RPMI8226 (cell line): ENCODE measurements at regions not wholly inside any gene's neighbourhood (a gene's known extent, or its start where the extent isn't known, plus 50 kb on each side); places are given as distances from the start of the nearest gene placed in this dataset.
A peak's percentile ranks its signal among the peaks of the same experiment; 100 is the strongest.
"Not testable (repeated sequence)": the region's sequence is repeated elsewhere in the genome, so short reads cannot be mapped to it uniquely, and the experiment has no call there.

Source experiments
- DNase-seq: peaks from one replicate; pipeline ENCODE4 v3.0.0-alpha.2; 2015

DNA sequence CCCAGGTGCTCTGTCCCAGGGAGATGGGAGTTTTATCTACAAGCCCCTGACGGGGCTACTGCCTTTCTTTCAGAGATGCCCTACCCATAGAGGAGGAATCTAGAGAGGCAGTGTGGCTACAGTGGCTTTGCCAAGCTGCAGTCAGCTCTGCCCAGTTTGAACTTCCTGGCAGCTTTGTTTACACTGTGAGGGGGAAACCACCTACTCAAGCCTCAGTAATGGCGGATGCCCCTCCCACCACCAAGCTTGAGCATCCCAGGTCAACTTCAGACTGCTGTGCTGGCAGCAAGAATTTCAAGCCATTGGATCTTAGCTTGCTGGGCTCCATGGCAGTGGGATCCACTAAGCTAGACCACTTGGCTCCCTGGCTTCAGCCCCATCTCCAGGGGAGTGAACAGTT is 53.1 kb upstream of the TMEM252 start:
- peak; percentile 8 for DNase-seq

DNA sequence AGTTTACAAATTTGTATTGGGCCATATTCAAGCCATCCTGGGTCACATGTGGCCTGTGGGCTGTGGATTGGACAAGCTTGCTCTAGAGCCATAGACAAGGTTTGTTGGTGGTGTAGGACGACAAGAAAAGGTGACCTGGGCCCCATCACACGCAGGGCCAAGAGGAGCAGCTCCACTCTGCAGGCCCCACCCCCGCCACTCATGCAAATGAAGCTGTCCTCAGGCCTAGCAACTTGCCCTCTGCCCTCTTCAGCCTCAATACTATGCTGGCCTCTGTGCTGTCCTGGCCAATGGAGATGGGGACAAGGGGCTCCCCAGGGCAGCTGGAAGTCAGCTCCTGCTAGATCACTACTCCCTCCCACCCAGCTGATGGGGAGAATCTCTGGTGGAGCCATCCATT is 55.2 kb upstream of the TMEM252 start:
- no peak for DNase-seq

DNA sequence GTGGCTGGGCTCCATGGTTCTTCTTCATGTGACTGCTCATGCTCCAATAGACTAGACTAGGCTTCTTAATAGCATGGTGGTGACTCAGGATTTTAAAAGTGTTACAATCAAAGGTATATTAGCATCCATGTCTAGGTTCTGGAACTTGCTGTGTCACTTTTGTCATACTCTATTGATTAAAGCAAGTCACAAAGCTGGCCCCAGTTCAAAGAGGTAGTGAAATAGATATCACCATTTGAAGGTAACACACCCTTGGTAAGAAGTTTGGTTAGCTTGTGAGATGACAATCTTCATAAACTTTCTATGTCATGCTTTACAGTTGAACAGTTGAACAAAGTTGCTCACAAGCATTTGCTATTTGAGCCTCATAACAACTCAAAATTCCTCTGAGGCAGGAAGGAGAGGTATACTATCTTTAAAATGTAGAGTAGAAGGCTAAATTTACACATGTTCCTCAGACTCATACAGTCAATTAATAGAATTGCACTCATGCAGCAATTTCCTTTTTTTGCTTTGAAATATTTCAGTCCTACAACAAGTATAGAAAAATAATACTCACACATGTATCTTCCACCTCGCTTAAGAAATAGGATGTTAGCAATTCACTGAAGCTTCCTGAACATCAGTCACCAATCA is 56.8 kb upstream of the TMEM252 start:
- DNase-seq, result no peak

DNA sequence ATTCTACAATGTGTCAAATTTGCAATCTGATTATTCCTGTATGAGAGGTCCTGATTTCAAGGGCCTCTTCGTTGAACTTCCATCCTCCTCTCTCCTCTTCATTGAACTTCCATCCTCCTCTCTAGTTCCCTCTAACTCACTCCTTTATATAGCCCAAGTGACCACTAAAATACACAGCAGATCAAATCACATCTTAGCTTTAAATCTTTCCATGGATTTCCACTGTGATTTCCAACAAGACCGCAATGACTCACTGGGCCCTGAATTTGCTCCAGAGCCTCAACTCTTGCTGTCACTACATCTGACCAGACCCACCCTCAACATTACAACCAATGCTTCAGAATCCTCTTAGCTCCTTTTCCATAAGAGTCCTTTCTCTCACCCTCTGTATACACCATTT is 59.1 kb upstream of the TMEM252 start:
- DNase-seq, result no peak

DNA sequence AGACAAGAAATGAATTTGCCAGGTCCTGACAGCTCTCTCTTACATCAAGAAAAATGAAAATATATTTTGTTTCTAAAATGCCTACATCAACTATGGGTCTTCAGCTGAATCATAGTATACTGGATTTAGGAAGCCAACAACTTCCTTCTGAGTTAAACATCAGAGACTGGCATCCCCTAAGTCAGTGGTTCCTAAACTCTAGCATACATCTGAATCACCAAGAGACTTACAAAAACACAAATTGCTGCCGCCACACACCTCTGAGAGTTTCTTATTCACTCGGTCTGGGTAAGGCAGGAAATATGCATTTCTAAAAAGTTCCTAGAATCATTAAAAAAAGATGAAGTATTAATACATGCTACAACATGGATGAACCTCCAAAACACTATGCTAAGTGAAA is 60.4 kb upstream of the TMEM252 start:
- no peak for DNase-seq

DNA sequence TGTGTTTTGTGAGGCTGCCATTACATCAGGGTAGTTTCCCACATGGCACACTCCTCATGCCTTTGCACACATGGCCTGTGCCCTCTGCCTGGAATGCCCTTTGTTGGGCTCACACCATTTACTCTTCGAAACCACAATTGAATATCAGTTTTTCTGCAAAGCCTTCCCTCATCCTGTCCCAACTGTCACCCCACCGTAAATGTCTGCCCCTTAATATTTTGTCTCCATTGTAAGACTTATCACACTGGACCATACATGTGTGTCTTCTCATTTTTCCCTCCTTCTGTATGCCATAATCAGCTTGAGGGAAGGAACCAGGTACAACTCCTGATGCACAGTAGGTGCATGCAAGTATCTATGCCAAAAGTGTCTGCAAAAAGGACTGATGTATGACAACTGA is 62.7 kb upstream of the TMEM252 start:
- DNase-seq, result no peak

DNA sequence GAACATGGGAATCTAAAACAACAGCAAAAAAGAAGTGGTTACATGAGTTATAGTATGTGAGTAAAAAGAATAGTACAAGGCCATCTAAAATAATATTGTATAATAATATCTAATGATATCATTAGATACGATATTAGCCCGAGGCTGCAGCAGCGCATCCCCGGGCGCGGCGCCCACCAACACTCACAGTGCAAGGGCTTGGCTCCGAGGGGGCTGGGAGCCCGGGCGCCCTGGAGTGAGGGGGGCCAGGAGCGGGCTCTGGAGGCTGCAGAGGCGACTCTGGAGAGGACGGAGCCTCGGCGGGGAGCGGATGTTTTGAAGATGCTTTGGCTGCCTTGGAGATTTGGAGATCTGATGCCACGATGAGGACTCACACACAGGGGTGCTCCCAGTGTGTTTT is 68.1 kb upstream of the TMEM252 start:
- no peak for DNase-seq

DNA sequence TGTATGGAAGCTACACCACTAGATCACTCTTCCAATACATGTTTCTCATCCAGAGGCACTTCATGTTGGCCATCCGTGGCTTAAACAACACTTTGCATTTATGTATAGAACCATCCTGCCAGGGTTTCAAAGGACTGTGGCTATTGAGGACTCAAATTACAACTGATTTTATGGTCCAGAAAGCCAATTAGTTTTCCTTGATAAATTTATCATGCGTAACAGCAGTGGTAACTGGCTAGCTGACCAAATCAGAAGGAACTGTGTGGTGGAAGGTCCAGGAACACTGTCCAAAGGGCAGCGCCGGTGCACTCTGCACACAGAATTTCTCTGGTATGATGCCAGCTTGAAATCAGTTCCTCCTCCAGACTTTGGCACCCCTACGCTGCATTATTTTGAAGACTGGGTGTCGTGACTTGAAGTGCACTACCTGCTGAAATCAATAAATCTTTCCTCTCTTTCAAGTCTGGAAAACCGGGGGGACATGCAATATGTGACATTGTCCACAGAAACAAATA is 69.3 kb upstream of the TMEM252 start:
- DNase-seq, result no peak

DNA sequence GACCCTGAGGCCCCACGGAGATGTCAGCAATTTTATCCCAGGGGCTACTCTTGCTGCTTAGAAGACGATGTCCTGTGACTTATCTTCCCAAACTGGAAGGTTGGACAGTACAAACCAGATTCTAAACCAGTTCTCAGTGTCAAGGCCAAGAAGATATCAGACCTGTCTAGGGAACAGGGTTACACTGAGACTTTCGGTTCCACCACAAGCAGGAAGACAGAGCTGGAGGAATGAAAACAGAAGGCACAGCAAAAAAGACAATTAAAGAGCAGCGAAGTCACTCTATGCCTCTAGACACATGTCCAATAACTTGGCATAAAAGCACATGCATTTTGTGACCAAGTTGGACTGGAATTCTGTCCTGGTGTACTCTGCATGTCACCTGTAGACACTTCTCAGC is 73.4 kb upstream of the TMEM252 start:
- peak; percentile 51 for DNase-seq

DNA sequence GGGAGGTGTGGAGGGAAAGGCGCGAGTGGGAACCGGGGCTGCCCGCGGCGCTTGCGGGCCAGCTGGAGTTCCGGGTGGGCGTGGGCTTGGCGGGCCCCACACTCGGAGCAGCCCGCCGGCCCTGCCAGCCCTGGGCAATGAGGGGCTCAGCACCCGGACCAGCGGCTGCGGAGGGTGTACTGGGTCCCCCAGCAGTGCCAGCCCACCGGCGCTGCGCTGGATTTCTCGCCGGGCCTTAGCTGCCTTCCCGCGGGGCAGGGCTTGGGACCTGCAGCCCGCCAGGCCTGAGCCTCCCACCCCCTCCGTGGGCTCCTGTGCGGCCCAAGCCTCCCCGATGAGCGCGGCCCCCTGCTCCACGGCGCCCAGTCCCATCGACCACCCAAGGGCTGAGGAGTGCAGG is 76.3 kb upstream of the TMEM252 start:
- not testable (repeated sequence) for DNase-seq

DNA sequence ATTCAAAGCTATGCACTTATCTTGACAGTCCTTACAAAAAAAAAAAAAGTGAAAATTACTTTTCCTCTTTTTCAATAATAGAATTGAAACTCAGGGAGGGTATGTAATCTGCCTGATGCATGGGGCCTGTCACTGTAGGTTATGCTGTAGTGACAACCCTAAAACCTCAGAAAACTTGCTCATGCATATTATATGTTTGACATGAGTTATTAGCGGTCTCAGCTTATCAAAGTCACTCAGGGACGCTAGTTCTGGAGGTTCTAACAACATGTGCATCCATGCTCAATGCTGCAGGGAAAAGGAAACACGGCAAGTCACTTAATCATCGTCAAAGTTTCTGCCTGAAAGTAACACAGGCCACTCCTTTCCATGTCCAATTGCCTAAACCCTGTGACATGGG is 78.4 kb upstream of the TMEM252 start:
- no peak for DNase-seq

DNA sequence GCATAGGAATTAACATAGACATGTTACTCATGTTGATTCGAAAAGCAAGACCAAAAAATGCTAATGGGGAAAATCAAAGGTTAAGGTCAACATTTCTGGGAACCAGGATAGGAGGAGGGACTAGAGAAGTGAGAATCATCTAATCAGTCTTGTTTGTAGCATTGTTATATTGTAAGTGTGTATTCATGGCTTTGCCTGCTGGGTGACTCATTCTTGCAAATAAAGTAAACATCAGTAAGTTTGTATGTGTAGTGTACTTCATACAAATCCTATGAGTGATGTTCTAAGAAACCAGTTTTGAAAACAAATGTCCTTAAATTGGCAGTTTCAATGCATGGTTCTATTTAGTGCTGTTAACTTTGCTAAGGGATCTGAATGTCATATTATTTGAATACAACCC is 79.0 kb upstream of the TMEM252 start:
- DNase-seq, result no peak

DNA sequence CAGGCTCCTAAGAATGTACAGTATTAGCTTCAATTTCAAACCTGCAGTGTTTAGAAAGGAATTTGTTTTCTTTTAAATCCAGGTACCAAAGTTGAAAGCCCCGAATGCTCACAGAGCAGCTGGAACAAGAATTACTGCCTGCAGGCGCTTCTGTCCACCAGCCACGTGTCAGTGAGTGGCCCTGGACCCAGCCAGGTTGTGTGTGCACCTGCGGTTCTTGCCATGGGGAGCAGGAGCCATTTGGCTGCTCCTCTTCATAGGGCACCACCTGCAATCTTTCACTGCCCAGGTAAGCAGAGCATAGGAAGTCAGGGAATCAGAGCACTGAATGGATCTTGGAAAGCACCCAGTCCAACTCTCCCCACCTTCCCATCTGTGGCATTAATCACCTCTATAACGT is 79.5 kb upstream of the PIP5K1B start:
- peak; percentile 72 for DNase-seq

DNA sequence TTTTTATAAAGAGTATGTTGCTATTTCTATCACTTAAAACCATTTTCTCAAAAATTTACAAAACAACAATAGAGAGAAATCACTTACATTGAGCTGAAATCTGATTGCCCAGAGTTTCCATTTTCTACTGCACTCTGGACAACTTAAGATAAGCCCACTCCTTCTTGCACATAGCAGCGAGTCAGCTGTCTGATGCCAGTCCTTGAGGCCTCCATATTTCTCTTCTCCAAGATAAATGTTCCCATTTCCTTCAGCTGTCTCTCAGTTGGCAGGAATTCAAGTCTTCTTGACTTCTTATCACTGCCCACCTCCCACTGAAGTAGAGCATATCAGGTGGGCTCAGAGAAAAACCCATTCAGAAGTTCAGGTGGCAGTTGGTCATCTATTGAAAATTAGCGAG is 78.5 kb upstream of the PIP5K1B start:
- DNase-seq, result no peak

DNA sequence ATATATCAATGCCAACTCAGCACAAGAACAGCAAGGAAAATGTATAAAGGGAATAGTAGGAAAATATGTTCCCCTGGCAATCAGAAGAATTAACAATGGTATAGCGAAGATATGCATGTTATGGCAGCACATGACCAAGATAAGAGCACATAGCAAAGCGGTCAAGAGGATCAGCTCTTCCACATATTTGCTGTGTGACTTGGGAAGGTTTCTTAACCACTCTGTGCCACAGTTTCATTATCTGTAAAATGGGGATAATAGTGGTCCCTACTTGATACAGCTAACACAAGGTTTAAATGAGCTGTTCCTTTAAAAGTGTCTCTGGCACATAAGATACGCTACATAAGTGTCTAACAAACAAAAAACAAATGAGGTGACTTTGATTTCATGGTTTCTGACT is 77.9 kb upstream of the PIP5K1B start:
- no peak for DNase-seq

DNA sequence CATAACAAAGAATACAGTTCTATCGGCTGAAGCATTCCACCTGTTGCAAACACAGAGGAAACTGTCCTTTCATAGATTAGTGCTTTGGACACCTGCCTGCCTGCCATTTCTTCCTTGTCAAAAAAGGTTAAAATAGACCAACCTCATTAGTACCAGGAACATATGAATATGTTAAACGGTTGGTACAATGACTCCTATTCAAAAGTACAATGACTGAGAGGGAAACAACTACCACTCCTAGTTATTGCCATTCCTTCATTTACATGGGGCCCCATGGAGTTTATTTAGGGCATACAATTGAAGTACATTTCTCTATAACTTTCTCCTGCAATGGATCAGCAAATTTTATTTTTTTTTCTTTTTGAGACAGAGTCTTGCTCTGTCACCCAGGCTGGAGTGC is 77.4 kb upstream of the PIP5K1B start:
- no peak for DNase-seq

DNA sequence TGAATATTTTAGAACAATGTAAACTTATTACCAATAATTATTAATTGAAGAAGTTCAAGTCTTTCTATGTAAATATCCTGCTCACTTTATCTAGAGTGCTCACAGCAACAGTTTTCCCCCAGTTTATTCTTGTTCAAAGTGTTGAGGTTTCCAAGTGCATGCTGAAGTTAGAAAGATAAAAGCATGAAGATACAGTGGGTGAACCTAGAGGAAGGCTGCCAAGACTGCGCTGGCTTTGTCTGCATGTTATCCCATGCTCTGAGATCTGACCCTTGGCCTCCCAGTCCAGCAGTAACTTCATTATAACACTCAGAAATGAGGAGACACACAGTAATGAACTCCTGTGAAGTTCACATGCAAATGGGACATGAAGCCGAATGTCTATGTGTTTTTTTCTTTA is 76.0 kb upstream of the PIP5K1B start:
- no peak for DNase-seq

DNA sequence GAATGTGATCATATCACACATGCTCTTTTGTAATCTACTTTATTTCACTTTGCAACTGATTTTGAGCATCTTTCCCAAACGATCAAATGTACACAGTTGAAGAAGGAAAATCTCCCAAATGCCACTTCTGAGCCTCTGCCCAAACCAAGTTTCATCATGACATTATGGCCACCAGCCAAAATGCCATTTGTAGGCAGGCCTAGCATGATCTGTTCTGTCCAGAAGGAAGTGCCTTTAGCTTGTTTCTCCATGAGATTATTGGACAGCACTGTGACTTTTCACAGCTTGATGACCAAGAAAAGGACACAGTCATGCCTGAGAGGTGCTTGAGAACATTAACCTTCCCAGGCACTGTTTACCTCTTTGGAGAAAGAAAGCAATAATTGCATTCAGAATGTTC is 73.2 kb upstream of the PIP5K1B start:
- DNase-seq, result peak; percentile 52

DNA sequence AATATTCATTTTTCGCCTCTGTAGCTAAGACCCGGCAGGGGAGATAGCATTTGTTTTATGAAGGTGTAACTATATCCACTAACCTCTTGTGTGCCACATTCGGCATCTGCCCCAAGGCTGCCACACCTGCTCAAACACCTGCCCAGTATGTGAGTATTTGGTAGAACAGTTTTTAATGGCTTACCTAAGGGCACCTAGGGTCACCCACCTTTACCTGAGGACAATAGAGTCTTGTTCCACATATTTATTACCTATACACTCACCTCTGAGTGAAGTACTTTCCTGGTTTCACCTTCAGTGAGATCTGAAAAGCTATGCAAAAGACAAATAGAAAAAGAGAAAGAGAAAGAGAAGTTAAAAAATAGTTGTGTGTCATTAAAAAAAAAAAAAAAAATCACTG is 68.0 kb upstream of the PIP5K1B start:
- peak; percentile 62 for DNase-seq

DNA sequence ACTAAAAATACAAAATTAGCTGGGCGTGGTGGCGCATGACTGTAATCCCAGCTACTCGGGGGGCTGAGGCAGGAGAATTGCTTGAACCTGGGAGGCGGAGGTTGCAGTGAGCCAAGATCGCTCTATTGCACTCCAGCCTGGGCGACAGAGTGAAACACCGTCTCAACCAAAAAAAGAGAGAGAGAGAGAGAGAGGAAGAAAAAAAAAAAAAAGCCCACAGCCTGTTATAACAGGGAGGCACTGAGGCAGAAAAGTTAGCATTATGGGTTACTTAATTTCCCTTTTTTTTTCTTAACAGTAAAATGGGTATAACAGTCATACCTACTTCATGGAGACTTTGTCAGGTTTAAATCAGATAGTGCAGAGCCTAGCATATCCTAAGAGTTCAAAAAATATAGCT is 65.8 kb upstream of the PIP5K1B start:
- not testable (repeated sequence) for DNase-seq

DNA sequence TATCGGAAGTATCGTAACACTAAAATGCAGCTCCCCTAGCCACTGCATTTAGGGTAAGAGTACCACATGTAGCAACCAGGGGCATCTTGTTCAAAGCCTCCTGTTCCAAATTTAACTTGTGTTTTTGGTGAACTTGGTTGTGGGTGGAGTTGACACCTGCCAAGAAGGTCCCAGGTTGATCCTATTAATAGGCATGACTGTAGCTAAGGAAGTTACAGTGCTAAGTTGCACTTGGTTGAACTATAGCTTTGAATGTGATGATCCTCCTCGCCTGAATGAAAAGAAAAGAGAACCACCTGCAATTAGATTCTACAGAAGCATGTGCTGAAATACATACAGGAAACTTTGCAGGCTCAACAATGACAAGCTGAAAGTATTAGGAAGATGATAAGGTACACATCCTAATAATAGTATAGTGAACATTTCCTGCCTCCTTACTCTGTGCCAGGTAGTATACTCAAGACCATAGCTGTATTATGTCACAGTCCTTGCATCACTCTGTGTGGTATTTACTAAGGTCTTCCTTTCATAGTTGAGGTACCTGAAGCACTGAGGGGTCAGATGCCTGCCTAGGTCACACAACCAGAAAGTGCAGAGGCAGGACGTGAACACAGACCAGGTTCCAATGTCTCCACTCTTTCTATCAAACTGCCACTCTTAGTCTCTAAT is 64.5 kb upstream of the PIP5K1B start:
- peak; percentile 76 for DNase-seq

DNA sequence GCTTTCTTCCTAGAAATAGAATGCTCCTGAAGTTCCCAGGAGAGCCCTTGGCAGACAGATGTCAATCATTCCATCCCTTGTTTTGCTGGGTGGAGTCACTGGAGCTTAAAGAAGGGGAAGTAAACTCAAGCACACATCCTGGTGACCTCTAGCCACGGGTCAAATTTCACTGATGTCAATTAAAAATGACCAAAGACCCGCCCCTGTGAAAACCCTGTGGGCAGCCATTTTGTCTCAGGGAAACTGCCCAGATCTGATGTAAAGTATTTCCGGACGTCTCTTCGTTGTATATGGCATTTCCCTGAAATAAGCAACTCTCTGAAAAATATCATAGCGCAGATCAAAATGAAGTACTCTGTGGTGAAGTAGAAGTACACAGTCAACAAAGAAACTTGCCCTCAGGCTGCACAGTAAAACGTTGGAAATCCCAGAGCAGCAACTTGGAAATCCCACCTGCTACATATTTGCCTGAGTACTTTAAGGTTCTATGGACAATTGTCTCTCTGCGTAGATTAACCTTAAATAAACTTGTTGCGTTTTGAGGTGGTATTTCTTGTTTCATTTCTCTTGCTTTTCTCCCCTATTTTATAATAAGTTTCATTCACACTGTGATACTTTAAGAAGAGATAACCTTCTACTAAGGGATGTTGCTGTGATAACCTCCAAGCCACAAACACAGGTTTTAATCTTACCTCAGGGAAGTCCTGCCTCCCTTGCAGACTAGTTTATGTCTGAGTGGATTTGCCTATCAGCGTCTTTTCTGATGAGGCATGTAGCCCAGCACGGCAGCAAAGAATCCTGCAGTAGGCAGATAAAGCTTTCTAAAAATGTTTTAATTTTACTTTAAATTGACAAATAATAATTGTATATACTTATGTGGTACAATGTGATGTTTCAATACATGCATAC is 60.9 kb upstream of the PIP5K1B start:
- peak; percentile 58 for DNase-seq

DNA sequence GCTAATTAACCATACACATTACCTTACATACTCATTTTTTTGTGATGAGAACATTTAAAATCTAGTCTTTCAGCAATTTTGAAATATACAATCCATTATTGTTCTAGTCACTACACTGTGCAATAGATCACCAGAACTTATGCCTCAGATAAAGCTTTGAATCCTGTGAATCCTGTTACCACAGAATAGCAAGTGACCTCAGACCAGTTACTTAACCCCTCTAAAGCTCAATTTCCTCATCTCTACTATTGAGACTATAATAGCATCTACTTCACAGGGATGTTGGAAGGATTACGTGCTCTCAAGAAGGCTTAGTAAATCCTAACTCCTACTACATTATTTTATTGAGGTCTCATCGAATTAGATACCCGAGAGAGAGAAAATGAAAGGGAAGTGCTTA is 60.2 kb upstream of the PIP5K1B start:
- no peak for DNase-seq

DNA sequence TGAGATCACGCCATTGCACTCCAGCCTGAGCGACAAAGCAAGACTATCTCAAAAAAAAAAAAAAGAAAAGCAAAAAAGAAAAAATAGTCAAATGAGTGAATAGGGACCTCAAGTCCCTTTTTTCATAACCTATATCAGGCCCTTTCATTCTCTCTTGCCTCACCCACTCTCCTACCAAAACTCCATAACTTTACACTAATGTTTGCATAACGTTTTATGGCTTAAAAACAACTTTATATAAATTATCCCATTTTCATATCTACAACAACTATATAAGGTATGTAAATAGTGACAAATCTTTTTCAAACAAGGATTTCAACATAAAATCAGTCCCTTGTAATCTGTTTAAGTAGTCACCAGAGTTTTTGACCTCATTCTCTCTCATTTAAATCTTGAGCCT is 56.9 kb upstream of the PIP5K1B start:
- no peak for DNase-seq
